Thymus (tissue), 11 donors: ENCODE measurements at regions not wholly inside any gene's neighbourhood (a gene's known extent, or its start where the extent isn't known, plus 50 kb on each side); places are given as distances from the start of the nearest gene placed in this dataset.
A peak's percentile ranks its signal among the peaks of the same experiment; 100 is the strongest.

Experiments
- DNase-seq, 9 donors: peaks; one replicate each; pipeline ENCODE4 v3.0.0-alpha.2; 2013; ENCODE audit warnings: low spot score in 9 of 9, low read depth in 6 of 9, missing footprints in 1 of 9
- H3K27ac ChIP-seq, 2 donors: one replicate each; pipeline ENCODE4 v1.5.1; 2013; ENCODE audit warnings: control low read depth in 1 of 2, low read depth in 1 of 2, low read length in 1 of 2, mild to moderate bottlenecking in 1 of 2, moderate library complexity in 1 of 2
- H3K27me3 ChIP-seq, 2 donors: one replicate each; pipeline ENCODE4 v1.5.1; 2013; ENCODE audit warnings: low read length in 1 of 2; ENCODE audit not compliant: control insufficient read depth in 2 of 2, insufficient read depth in 1 of 2
- H3K36me3 ChIP-seq, 2 donors: one replicate each; pipeline ENCODE4 v1.5.1; 2013; ENCODE audit warnings: low read length in 1 of 2, mild to moderate bottlenecking in 1 of 2, moderate library complexity in 1 of 2; ENCODE audit not compliant: control insufficient read depth in 2 of 2, insufficient read depth in 2 of 2
- H3K4me1 ChIP-seq, 2 donors: one replicate each; pipeline ENCODE4 v1.5.1; 2013; ENCODE audit warnings: low read length in 2 of 2; ENCODE audit not compliant: control insufficient read depth in 2 of 2, insufficient read depth in 2 of 2
- H3K4me3 ChIP-seq, 2 donors: one replicate each; pipeline ENCODE4 v1.5.1; 2013; ENCODE audit warnings: low read length in 2 of 2, control low read depth in 1 of 2, mild to moderate bottlenecking in 1 of 2
- H3K9me3 ChIP-seq, 2 donors: one replicate each; pipeline ENCODE4 v1.5.1; 2013; ENCODE audit warnings: low read length in 1 of 2, mild to moderate bottlenecking in 1 of 2; ENCODE audit not compliant: control insufficient read depth in 2 of 2, insufficient read depth in 1 of 2
- WGBS: extraction: QIAGEN DNeasy Blood & Tissue Kit; methylation state at CpG from one replicate; pipeline ENCODE4 v1.1.7; 2013; 5-methylcytosine and 5-hydroxymethylcytosine counted together
- donor health status: healthy.

- Histone ChIP-seq H3K27me3 (no peaks in the 10 kb centered on the region), H3K4me1 (no peaks in the 10 kb centered on the region), H3K4me3 (no peak overlapping the region), H3K9me3 (peaks cover 3 to 24% of the 10 kb centered on the region in 2 donors), H3K27ac (no peak overlapping the region), H3K36me3 (peaks cover 0 to 3% of the 10 kb centered on the region in 2 donors)
- no peak for DNase-seq
- WGBS, result 77% methylated on average over 6 of the region's 6 CpGs
Measured at GRCh38 chr12:32039917-32040575, 66.6 kb upstream of the BICD1 start.

- 87% methylated on average over 9 of the region's 9 CpGs for WGBS
- Histone ChIP-seq H3K27ac (no peak overlapping the region), H3K27me3 (no peaks in the 10 kb centered on the region), H3K4me1 (peaks cover 0 to 7% of the 10 kb centered on the region in 2 donors), H3K36me3 (peaks cover 0 to 3% of the 10 kb centered on the region in 2 donors), H3K4me3 (no peak overlapping the region), H3K9me3 (peaks cover 3 to 24% of the 10 kb centered on the region in 2 donors)
- no peak for DNase-seq
Measured at GRCh38 chr12:32043928-32044549, 62.6 kb upstream of the BICD1 start.

GRCh38 chr12:32047357-32048212 lies 59.1 kb upstream of the BICD1 start:
- 96% methylated on average over 8 of the region's 8 CpGs for WGBS

GRCh38 chr12:32048791-32049190 lies 57.9 kb upstream of the BICD1 start:
- Histone ChIP-seq H3K9me3 (peaks cover 3 to 8% of the 10 kb centered on the region in 2 donors), H3K27ac (no peak overlapping the region), H3K27me3 (no peaks in the 10 kb centered on the region), H3K4me1 (peaks cover 0 to 7% of the 10 kb centered on the region in 2 donors), H3K4me3 (no peak overlapping the region), H3K36me3 (no peaks in the 10 kb centered on the region)
- 98% methylated on average over 5 of the region's 5 CpGs for WGBS
- DNase-seq, result no peak

More at GRCh38 chr12:32047357-32048212, 59.1 kb upstream of the BICD1 start:
- Histone ChIP-seq H3K4me1 (peaks cover 0 to 7% of the 10 kb centered on the region in 2 donors), H3K27ac (no peak overlapping the region), H3K4me3 (no peak overlapping the region), H3K36me3 (no peaks in the 10 kb centered on the region), H3K9me3 (peaks cover 3 to 17% of the 10 kb centered on the region in 2 donors), H3K27me3 (no peaks in the 10 kb centered on the region)
- DNase-seq, result no peak

- Histone ChIP-seq H3K36me3 (no peaks in the 10 kb centered on the region), H3K4me3 (no peak overlapping the region), H3K4me1 (peaks cover 0 to 7% of the 10 kb centered on the region in 2 donors), H3K27me3 (no peaks in the 10 kb centered on the region), H3K9me3 (peaks cover 1 to 14% of the 10 kb centered on the region in 2 donors), H3K27ac (no peak overlapping the region)
- 95% methylated on average over 2 of the region's 2 CpGs for WGBS
- no peak for DNase-seq
Measured at GRCh38 chr12:32049956-32050355, 56.7 kb upstream of the BICD1 start.

- WGBS, result 76% methylated on average over 4 of the region's 4 CpGs
- Histone ChIP-seq H3K27ac (no peak overlapping the region), H3K4me3 (no peak overlapping the region), H3K27me3 (no peaks in the 10 kb centered on the region), H3K36me3 (no peaks in the 10 kb centered on the region), H3K9me3 (peaks cover 1 to 15% of the 10 kb centered on the region in 2 donors), H3K4me1 (peaks cover 0 to 7% of the 10 kb centered on the region in 2 donors)
- DNase-seq, result no peak
Measured at GRCh38 chr12:32051511-32052211, 55.0 kb upstream of the BICD1 start.

- 76% methylated on average over 5 of the region's 5 CpGs for WGBS
- H3K27ac ChIP-seq, result no peak overlapping the region
- DNase-seq, result no peak
- H3K36me3 ChIP-seq, result no peaks in the 10 kb centered on the region
- H3K4me1 ChIP-seq, result peaks cover 0 to 7% of the 10 kb centered on the region in 2 donors
- H3K9me3 ChIP-seq, result peaks cover 1 to 15% of the 10 kb centered on the region in 2 donors
- H3K4me3 ChIP-seq, result no peak overlapping the region
- H3K27me3 ChIP-seq, result no peaks in the 10 kb centered on the region
Measured at GRCh38 chr12:32052212-32052713, 54.4 kb upstream of the BICD1 start.

GRCh38 chr12:32053881-32054624 lies 52.6 kb upstream of the BICD1 start:
- no peaks in the 10 kb centered on the region for H3K36me3 ChIP-seq
- no peaks in the 10 kb centered on the region for H3K27me3 ChIP-seq
- peaks cover 1 to 15% of the 10 kb centered on the region in 2 donors for H3K9me3 ChIP-seq
- no peak overlapping the region for H3K4me3 ChIP-seq
- peaks cover 0 to under 1% of the 10 kb centered on the region in 2 donors for H3K4me1 ChIP-seq
- no peak overlapping the region for H3K27ac ChIP-seq
- DNase-seq, result peak in 1 of 9 donors; percentile 10
- 69% methylated on average over 7 of the region's 7 CpGs for WGBS
